HEK293T (cell line): ENCODE measurements at regions not wholly inside any gene's neighbourhood (a gene's known extent, or its start where the extent isn't known, plus 50 kb on each side); places are given as distances from the start of the nearest gene placed in this dataset.

Experiments used
- CTCF ChIA-PET: fragments of 350-600 bp; formaldehyde crosslinking; extraction: SDS; loops from one replicate; lab custom pipeline; 2021; ENCODE audit warnings: antibody characterized with exemption, inconsistent platforms; lab: Yijun Ruan, JAX
- POLR2A ChIA-PET: fragments of 350-600 bp; formaldehyde crosslinking; extraction: SDS; loops from one replicate; lab custom pipeline; 2020; ENCODE audit warnings: antibody characterized with exemption, inconsistent platforms; lab: Yijun Ruan, JAX
- DNase-seq: peaks from one replicate; pipeline ENCODE4 v3.0.0; 2012; ENCODE audit warnings: mixed read lengths; ENCODE audit errors: extremely low spot score
- ARNT ChIP-seq: fragments of 450-650 bp; IDR thresholded peaks from 2 replicates; pipeline ENCODE4 v1.6.1; 2017; ENCODE audit warnings: mild to moderate bottlenecking
- BHLHE40 ChIP-seq: fragments of 450-650 bp; IDR thresholded peaks from 2 replicates; pipeline ENCODE4 v1.6.1; 2016; ENCODE audit warnings: mild to moderate bottlenecking, moderate library complexity, borderline replicate concordance
- CTBP1 ChIP-seq: fragments of 450-650 bp; IDR thresholded peaks from 2 replicates; pipeline ENCODE4 v1.6.1; 2016; ENCODE audit warnings: borderline replicate concordance
- ELF4 ChIP-seq: fragments of 450-650 bp; IDR thresholded peaks from 2 replicates; pipeline ENCODE4 v1.6.1; 2017; ENCODE audit warnings: antibody characterized with exemption
- FOXA1 ChIP-seq: fragments of 450-650 bp; IDR thresholded peaks from 2 replicates; pipeline ENCODE4 v1.6.1; 2016; ENCODE audit warnings: mild to moderate bottlenecking
- FOXK2 ChIP-seq: fragments of 450-650 bp; IDR thresholded peaks from 2 replicates; pipeline ENCODE4 v1.6.1; 2016; ENCODE audit warnings: mild to moderate bottlenecking
- FOXM1 ChIP-seq: fragments of 450-650 bp; IDR thresholded peaks from 2 replicates; pipeline ENCODE4 v1.6.1; 2017; ENCODE audit warnings: mild to moderate bottlenecking, borderline replicate concordance
- HDGF ChIP-seq: fragments of 450-650 bp; IDR thresholded peaks from 2 replicates; pipeline ENCODE4 v1.6.1; 2017; ENCODE audit warnings: antibody characterized with exemption, borderline replicate concordance
- L3MBTL2 ChIP-seq: fragments of 450-650 bp; conservative IDR thresholded peaks from 2 replicates; pipeline ENCODE4 v1.6.1; 2016; ENCODE audit warnings: mild to moderate bottlenecking
- LEF1 ChIP-seq: fragments of 450-650 bp; IDR thresholded peaks from 2 replicates; pipeline ENCODE4 v1.6.1; 2017; ENCODE audit warnings: mild to moderate bottlenecking, borderline replicate concordance
- NFRKB ChIP-seq: fragments of 450-650 bp; IDR thresholded peaks from 2 replicates; pipeline ENCODE4 v1.6.1; 2016; ENCODE audit warnings: mild to moderate bottlenecking, moderate library complexity
- PKNOX1 ChIP-seq: fragments of 450-650 bp; IDR thresholded peaks from 2 replicates; pipeline ENCODE4 v1.6.1; 2016
- SP1 ChIP-seq: fragments of 450-650 bp; IDR thresholded peaks from 2 replicates; pipeline ENCODE4 v1.6.1; 2017
- SUZ12 ChIP-seq: fragments of 450-650 bp; IDR thresholded peaks from 2 replicates; pipeline ENCODE4 v1.6.1; 2016; ENCODE audit warnings: mild to moderate bottlenecking
- TARDBP ChIP-seq: fragments of 450-650 bp; IDR thresholded peaks from 2 replicates; pipeline ENCODE4 v1.6.1; 2016
- ZNF384 ChIP-seq: fragments of 450-650 bp; IDR thresholded peaks from 2 replicates; pipeline ENCODE4 v1.6.1; 2016

DNA sequence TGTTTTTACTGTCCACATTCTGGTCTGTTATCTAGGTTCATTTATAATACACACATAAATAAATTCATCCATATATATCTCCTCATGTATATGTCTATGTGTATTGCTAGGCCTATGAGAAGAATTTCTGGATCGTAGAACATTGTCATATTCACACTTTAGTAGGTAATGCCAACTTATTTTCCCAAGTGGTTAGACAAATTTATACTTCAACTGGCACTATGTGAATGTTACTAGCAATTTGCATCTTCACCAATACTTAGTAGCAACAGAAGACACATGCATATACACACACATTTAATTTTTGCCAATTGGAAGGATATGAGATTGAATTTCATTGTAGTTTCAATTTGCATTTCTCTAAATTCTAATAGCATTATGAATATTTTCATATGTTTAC is 365.1 kb downstream of the FSCB start:
- TF ChIP-seq FOXA1 (no peak), FOXK2 (no peak), PKNOX1 (no peak), TARDBP (no peak), LEF1 (no peak), BHLHE40 (no peak), L3MBTL2 (no peak), FOXM1 (no peak), NFRKB (no peak), HDGF (no peak), ZNF384 (no peak), CTBP1 (no peak), ELF4 (no peak), ARNT (no peak), SUZ12 (no peak), SP1 (no peak)
- CTCF ChIA-PET: no interaction called here

GRCh38 chr14:44135972-44136371 is 371.1 kb downstream of the FSCB start:
- POLR2A ChIA-PET: no interaction called here

More for the DNA sequence above, 365.1 kb downstream of the FSCB start:
- no peak for DNase-seq
- POLR2A ChIA-PET: no interaction called here

DNA sequence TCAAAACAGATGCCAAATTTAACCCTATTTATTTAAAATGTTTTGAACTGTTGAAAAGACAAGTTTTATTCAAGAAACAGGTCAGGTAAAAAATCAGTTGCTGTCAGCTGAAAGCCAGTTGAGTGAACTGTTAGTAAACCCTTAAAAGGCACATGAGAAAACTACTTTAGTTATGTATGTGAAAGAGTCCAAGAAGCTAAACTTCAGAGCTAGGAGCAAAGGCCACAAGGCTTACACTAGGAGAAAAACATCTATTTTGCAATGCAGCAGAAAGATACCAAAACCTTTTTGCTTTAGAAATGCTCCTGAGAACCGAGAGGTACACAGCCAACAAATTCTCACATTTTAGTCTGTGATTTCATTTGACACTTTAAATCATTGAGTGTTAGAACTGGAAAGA is 375.2 kb downstream of the FSCB start:
- TF ChIP-seq TARDBP: no peak
- TF ChIP-seq FOXK2: no peak
- TF ChIP-seq ELF4: no peak
- no peak for TF ChIP-seq ARNT
- TF ChIP-seq L3MBTL2: no peak
- TF ChIP-seq SUZ12: no peak
- TF ChIP-seq FOXA1: no peak
- TF ChIP-seq CTBP1: no peak
- TF ChIP-seq HDGF: no peak
- no peak for TF ChIP-seq BHLHE40
- no peak for TF ChIP-seq LEF1
- TF ChIP-seq NFRKB: no peak
- POLR2A ChIA-PET: no interaction called here
- no peak for DNase-seq
- CTCF ChIA-PET: no interaction called here

More at GRCh38 chr14:44135972-44136371, 371.1 kb downstream of the FSCB start:
- TF ChIP-seq PKNOX1: no peak
- TF ChIP-seq SP1: no peak
- TF ChIP-seq FOXK2: no peak
- TF ChIP-seq NFRKB: no peak
- no peak for TF ChIP-seq ELF4
- no peak for TF ChIP-seq ARNT
- CTCF ChIA-PET: no interaction called here
- no peak for DNase-seq

- CTCF ChIA-PET: no interaction called here
- POLR2A ChIA-PET: no interaction called here
- no peak for TF ChIP-seq NFRKB
- no peak for DNase-seq
Measured at GRCh38 chr14:44113769-44114730, 393.0 kb downstream of the FSCB start.

- TF ChIP-seq ELF4 (no peak), ZNF384 (no peak), ARNT (no peak), SP1 (no peak), HDGF (no peak), FOXM1 (no peak), PKNOX1 (no peak), SUZ12 (no peak), FOXA1 (no peak), FOXK2 (no peak), CTBP1 (no peak), L3MBTL2 (no peak), TARDBP (no peak), LEF1 (no peak), BHLHE40 (no peak), NFRKB (no peak)
- POLR2A ChIA-PET: no interaction called here
- CTCF ChIA-PET: interaction anchor here (0.6 kb wide), 1 partner anchor 43 kb away, joined by 3 read pairs; no protein-coding TSS in a partner anchor
- no peak for DNase-seq
Measured at GRCh38 chr14:44112774-44113460, 394.2 kb downstream of the FSCB start.

DNA sequence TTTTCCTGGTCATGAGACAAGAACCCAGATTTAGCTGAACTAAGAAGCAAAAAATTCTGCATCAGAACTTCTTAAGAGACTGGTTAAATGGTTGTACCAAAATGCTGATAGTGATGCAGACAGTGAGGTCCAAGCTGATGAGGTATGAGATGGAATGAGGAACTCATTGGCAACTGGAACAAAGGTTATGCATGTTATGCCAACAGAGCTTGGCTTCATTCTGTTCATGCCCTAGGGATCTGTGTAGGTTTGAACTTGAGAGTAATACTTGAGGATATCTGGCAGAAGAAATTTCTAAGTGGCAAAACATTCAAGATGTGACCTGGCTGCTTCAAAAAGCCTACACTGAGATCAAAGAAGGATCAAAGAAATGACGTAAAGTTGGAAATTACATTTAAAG is 398.0 kb downstream of the FSCB start:
- no peak for DNase-seq

More for the DNA sequence above, 398.0 kb downstream of the FSCB start:
- ChIA-PET POLR2A (no interaction called here), CTCF (no interaction called here)
- no peak for TF ChIP-seq CTBP1
- TF ChIP-seq ZNF384: no peak
- no peak for TF ChIP-seq PKNOX1
- no peak for TF ChIP-seq NFRKB
- TF ChIP-seq SUZ12: no peak
- TF ChIP-seq TARDBP: no peak
- TF ChIP-seq SP1: no peak
- TF ChIP-seq FOXK2: no peak
- no peak for TF ChIP-seq LEF1
- no peak for TF ChIP-seq L3MBTL2
- TF ChIP-seq FOXA1: no peak
- TF ChIP-seq ARNT: no peak
- no peak for TF ChIP-seq ELF4
- no peak for TF ChIP-seq FOXM1
- no peak for TF ChIP-seq HDGF
- TF ChIP-seq BHLHE40: no peak
